Erythroblast (primary cell): ENCODE measurements at regions not wholly inside any gene's neighbourhood (a gene's known extent, or its start where the extent isn't known, plus 50 kb on each side); places are given as distances from the start of the nearest gene placed in this dataset.

Source experiments
- DNase-seq, 2 experiments: peaks; one replicate each; lab custom pipeline; 2025; lab: John Stamatoyannopoulos, UW
- GATA1 ChIP-seq: IDR thresholded peaks from 2 replicates; pipeline ENCODE4 v1.6.1; 2011; ENCODE audit warnings: low read depth, mild to moderate bottlenecking, control low read depth, low read length, moderate library complexity
- POLR2A ChIP-seq: IDR thresholded peaks from 2 replicates; pipeline ENCODE4 v1.6.1; 2011; ENCODE audit warnings: mild to moderate bottlenecking, low read length

GRCh38 chr2:8033546-8034096 lies 648.2 kb upstream of the ID2 start:
- DNase-seq = no peak
- no peak for TF ChIP-seq POLR2A
- TF ChIP-seq GATA1 = no peak

- no peak for DNase-seq
- TF ChIP-seq GATA1 = no peak
- no peak for TF ChIP-seq POLR2A
These were observed 645.5 kb upstream of the ID2 start for GRCh38 chr2:8036366-8036765.

- no peak for DNase-seq
- no peak for TF ChIP-seq GATA1
- no peak for TF ChIP-seq POLR2A
These were observed 642.1 kb upstream of the ID2 start for GRCh38 chr2:8039732-8040131.

- no peak for DNase-seq
These were observed 638.6 kb upstream of the ID2 start for GRCh38 chr2:8043295-8043694.

GRCh38 chr2:8044046-8044594 lies 637.7 kb upstream of the ID2 start:
- no peak for DNase-seq
- TF ChIP-seq GATA1 (no peak), POLR2A (no peak)

More at GRCh38 chr2:8043295-8043694, 638.6 kb upstream of the ID2 start:
- no peak for TF ChIP-seq POLR2A
- no peak for TF ChIP-seq GATA1

- TF ChIP-seq GATA1 (no peak), POLR2A (no peak)
- no peak for DNase-seq
These were observed 636.7 kb upstream of the ID2 start for GRCh38 chr2:8045081-8045614.

- no peak for TF ChIP-seq POLR2A
- TF ChIP-seq GATA1 = no peak
- DNase-seq = no peak
These were observed 635.0 kb upstream of the ID2 start for GRCh38 chr2:8046849-8047248.

- no peak for TF ChIP-seq POLR2A
- no peak for DNase-seq
These were observed 632.7 kb upstream of the ID2 start for GRCh38 chr2:8049176-8049575.

- no peak for DNase-seq
- no peak for TF ChIP-seq POLR2A
- no peak for TF ChIP-seq GATA1
These were observed 631.8 kb upstream of the ID2 start for GRCh38 chr2:8049851-8050571.

GRCh38 chr2:8053216-8053615 lies 628.6 kb upstream of the ID2 start:
- no peak for DNase-seq
- TF ChIP-seq GATA1 (no peak), POLR2A (no peak)

GRCh38 chr2:8054070-8054469 lies 627.8 kb upstream of the ID2 start:
- no peak for DNase-seq
- TF ChIP-seq GATA1 (no peak), POLR2A (no peak)

- DNase-seq = no peak
- no peak for TF ChIP-seq GATA1
These were observed 623.2 kb upstream of the ID2 start for GRCh38 chr2:8058652-8059051.

- TF ChIP-seq GATA1 (no peak), POLR2A (no peak)
- DNase-seq = no peak
These were observed 622.6 kb upstream of the ID2 start for GRCh38 chr2:8059255-8059654.

- TF ChIP-seq POLR2A (no peak), GATA1 (no peak)
- no peak for DNase-seq
These were observed 622.1 kb upstream of the ID2 start for GRCh38 chr2:8059794-8060193.
